ENCODE measurements at regions not wholly inside any gene's neighbourhood (a gene's known extent, or its start where the extent isn't known, plus 50 kb on each side); places are given as distances from the start of the nearest gene placed in this dataset.

DNA sequence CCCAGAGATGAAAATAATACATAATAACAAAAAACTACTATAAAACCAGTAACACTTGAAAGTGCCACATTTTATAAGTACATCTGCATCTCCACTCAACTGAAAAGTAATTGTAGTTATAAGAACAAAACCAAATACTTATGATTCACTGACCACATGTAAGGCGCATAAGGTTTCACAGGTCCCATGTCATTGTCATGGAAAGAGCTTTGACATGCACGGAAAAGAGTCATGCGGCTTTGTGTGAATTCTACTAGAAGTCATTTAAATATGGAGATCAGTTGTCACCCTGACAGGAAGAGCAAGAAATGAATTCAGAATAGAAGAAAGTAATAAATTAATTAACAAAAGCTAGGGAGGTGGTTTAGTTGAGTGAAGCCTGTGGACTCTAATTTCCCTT, 459.1 kb downstream of the CDH2 start:
- RAD21 ChIA-PET (ENCODE audit: unreplicated experiment), result no interaction called here
- no peak for TF ChIP-seq CBX5 (IDR thresholded peaks at IDR 0.05; ENCODE audit: low read depth)
- no peak for TF ChIP-seq SMAD1 (IDR thresholded peaks at IDR 0.05; ENCODE audit: low read depth, partially characterized antibody)
- no peak for TF ChIP-seq NFXL1 (IDR thresholded peaks at IDR 0.05; ENCODE audit: borderline replicate concordance)
- TF ChIP-seq POLR2AphosphoS5 (IDR thresholded peaks at IDR 0.05; ENCODE audit: low read length), result no peak
- no peak for TF ChIP-seq RELA (IDR thresholded peaks at IDR 0.05; ENCODE audit: borderline replicate concordance, partially characterized antibody)
- TF ChIP-seq RAD21 (IDR thresholded peaks at IDR 0.05; ENCODE audit: insufficient read depth, low read depth, low read length), result no peak

DNA sequence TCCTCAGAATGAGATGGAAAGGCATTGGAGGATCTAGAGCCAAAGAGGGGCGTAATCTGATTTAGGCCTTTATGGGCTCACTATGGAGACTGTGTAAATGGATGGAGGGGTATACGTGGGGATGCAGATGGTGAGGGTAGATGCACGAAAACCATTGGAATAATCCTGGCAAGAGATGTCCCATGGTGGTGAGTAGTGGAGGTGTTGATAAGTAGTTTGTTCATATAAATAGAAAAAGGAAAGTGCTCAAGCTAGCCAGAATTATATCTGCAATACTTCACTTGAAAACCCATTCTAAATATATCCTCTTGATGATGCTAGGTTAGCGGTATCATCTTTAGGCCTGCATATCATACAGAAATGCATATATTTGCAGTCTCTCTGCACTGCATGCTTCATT, 459.7 kb downstream of the CDH2 start:
- ChIA-PET POLR2A (no interaction called here), CTCF (no interaction called here), RAD21 (ENCODE audit: unreplicated experiment) (no interaction called here), SMC1A (ENCODE audit: uncharacterized antibody, unreplicated experiment) (no interaction called here)
- Histone ChIP-seq H3K4me2 (ENCODE audit: control insufficient read depth, insufficient read depth) (no peak overlapping the region), H3K27ac (ENCODE audit: control insufficient read depth, insufficient read depth) (no peak overlapping the region), H3K36me3 (ENCODE audit: control insufficient read depth in 2 of 2, insufficient read depth in 2 of 2, low read length in 1 of 2) (no peaks in the 10 kb centered on the region), H3K9ac (ENCODE audit: control insufficient read depth, insufficient read depth, low read length) (no peak overlapping the region), H3K4me3 (no peak overlapping the region), H3K27me3 (replicated peaks in 1 of 2; ENCODE audit: control insufficient read depth in 2 of 2, insufficient read depth in 2 of 2, low read length in 1 of 2) (no peaks in the 10 kb centered on the region), H2AFZ (ENCODE audit: control insufficient read depth, low read depth, low read length) (no peak overlapping the region), H3K9me3 (replicated peaks; ENCODE audit: control insufficient read depth, insufficient read depth, low read length) (no peaks in the 10 kb centered on the region), H3K79me2 (ENCODE audit: control insufficient read depth, insufficient read depth, low read length) (no peaks in the 10 kb centered on the region), H4K20me1 (ENCODE audit: control insufficient read depth, insufficient read depth) (no peaks in the 10 kb centered on the region), H3K4me1 (ENCODE audit: control insufficient read depth, insufficient read depth, low read length) (no peaks in the 10 kb centered on the region)
- BruUV-seq (replicated peaks), result no TSS peak
- WGBS (ENCODE audit: insufficient coverage, insufficient replicate concordance, low lambda C conversion rate, missing lambda C conversion rate), result 36% methylated on average over 4 of the region's 4 CpGs
- in situ Hi-C loops (cut with MboI), result no loop called here
- intact Hi-C loops (cut with micrococcal nuclease; ENCODE audit: unreplicated experiment), result loop anchor here (10.0 kb wide), 1 partner anchor 78 kb away; no protein-coding TSS in a partner anchor
- DNase-seq (ENCODE audit: low read depth, low spot score) (no peak), ATAC-seq (no peak), FAIRE-seq (no peak)
- no peak for TF ChIP-seq HDAC6 (IDR thresholded peaks at IDR 0.05; ENCODE audit: unreplicated experiment)
- no peak for TF ChIP-seq STAT1 (conservative IDR thresholded peaks at IDR 0.05)
- no peak for TF ChIP-seq SRF (IDR thresholded peaks at IDR 0.05; ENCODE audit: low read depth in 2 of 2, low read length in 2 of 2)
- TF ChIP-seq, protein P1, sequence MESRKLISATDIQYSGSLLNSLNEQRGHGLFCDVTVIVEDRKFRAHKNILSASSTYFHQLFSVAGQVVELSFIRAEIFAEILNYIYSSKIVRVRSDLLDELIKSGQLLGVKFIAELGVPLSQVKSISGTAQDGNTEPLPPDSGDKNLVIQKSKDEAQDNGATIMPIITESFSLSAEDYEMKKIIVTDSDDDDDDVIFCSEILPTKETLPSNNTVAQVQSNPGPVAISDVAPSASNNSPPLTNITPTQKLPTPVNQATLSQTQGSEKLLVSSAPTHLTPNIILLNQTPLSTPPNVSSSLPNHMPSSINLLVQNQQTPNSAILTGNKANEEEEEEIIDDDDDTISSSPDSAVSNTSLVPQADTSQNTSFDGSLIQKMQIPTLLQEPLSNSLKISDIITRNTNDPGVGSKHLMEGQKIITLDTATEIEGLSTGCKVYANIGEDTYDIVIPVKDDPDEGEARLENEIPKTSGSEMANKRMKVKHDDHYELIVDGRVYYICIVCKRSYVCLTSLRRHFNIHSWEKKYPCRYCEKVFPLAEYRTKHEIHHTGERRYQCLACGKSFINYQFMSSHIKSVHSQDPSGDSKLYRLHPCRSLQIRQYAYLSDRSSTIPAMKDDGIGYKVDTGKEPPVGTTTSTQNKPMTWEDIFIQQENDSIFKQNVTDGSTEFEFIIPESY (IDR thresholded peaks at IDR 0.05), result no peak
- no peak for TF ChIP-seq KLF5 (IDR thresholded peaks at IDR 0.05; ENCODE audit: partially characterized antibody)
- no peak for TF ChIP-seq SIN3A (IDR thresholded peaks at IDR 0.05; ENCODE audit: low read depth, low read length)
- no peak for TF ChIP-seq RCOR1 (conservative IDR thresholded peaks at IDR 0.05; ENCODE audit: low read depth, low read length)
- TF ChIP-seq CREB1 (IDR thresholded peaks at IDR 0.05; ENCODE audit: low read depth), result no peak
- TF ChIP-seq, protein P2, sequence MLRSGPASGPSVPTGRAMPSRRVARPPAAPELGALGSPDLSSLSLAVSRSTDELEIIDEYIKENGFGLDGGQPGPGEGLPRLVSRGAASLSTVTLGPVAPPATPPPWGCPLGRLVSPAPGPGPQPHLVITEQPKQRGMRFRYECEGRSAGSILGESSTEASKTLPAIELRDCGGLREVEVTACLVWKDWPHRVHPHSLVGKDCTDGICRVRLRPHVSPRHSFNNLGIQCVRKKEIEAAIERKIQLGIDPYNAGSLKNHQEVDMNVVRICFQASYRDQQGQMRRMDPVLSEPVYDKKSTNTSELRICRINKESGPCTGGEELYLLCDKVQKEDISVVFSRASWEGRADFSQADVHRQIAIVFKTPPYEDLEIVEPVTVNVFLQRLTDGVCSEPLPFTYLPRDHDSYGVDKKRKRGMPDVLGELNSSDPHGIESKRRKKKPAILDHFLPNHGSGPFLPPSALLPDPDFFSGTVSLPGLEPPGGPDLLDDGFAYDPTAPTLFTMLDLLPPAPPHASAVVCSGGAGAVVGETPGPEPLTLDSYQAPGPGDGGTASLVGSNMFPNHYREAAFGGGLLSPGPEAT (IDR thresholded peaks at IDR 0.05; ENCODE audit: low read depth), result no peak
- TF ChIP-seq SP1 (IDR thresholded peaks at IDR 0.05; ENCODE audit: low read depth, low read length), result no peak

More for the DNA sequence above, 459.1 kb downstream of the CDH2 start:
- Histone ChIP-seq H2AFZ (ENCODE audit: control insufficient read depth, low read depth, low read length) (no peak overlapping the region), H3K27me3 (replicated peaks in 1 of 2; ENCODE audit: control insufficient read depth in 2 of 2, insufficient read depth in 2 of 2, low read length in 1 of 2) (no peaks in the 10 kb centered on the region), H3K9ac (ENCODE audit: control insufficient read depth, insufficient read depth, low read length) (no peak overlapping the region), H3K9me3 (replicated peaks; ENCODE audit: control insufficient read depth, insufficient read depth, low read length) (no peaks in the 10 kb centered on the region), H3K4me1 (ENCODE audit: control insufficient read depth, insufficient read depth, low read length) (no peaks in the 10 kb centered on the region), H3K79me2 (ENCODE audit: control insufficient read depth, insufficient read depth, low read length) (no peaks in the 10 kb centered on the region), H3K4me2 (ENCODE audit: control insufficient read depth, insufficient read depth) (no peak overlapping the region), H3K36me3 (ENCODE audit: control insufficient read depth in 2 of 2, insufficient read depth in 2 of 2, low read length in 1 of 2) (no peaks in the 10 kb centered on the region), H3K27ac (ENCODE audit: control insufficient read depth, insufficient read depth) (no peak overlapping the region), H3K4me3 (no peak overlapping the region), H4K20me1 (ENCODE audit: control insufficient read depth, insufficient read depth) (no peaks in the 10 kb centered on the region)
- POLR2A ChIA-PET, result no interaction called here
- SMC1A ChIA-PET (ENCODE audit: uncharacterized antibody, unreplicated experiment), result no interaction called here
- in situ Hi-C loops (cut with MboI), result no loop called here
- CTCF ChIA-PET, result interaction anchor here (1.3 kb wide), 1 partner anchor 35 kb away, joined by 3 read pairs; no protein-coding TSS in a partner anchor
- DNase-seq (ENCODE audit: low read depth, low spot score) (no peak), ATAC-seq (no peak), FAIRE-seq (no peak)
- no TSS peak for BruUV-seq (replicated peaks)
- intact Hi-C loops (cut with micrococcal nuclease; ENCODE audit: unreplicated experiment), result loop anchor here (10.0 kb wide), 1 partner anchor 77 kb away; no protein-coding TSS in a partner anchor
- 70% methylated on average over 3 of the region's 3 CpGs for WGBS (ENCODE audit: insufficient coverage, insufficient replicate concordance, low lambda C conversion rate, missing lambda C conversion rate)

All from GM12878 (cell line).